SU-DHL-6 (cell line): ENCODE measurements at regions not wholly inside any gene's neighbourhood (a gene's known extent, or its start where the extent isn't known, plus 50 kb on each side); places are given as distances from the start of the nearest gene placed in this dataset.

ENCODE experiments used
- H2AFZ ChIP-seq: fragments of 200-600 bp; sonication (generic); 2 replicates; pipeline ENCODE4 v1.6.1; 2014; ENCODE audit warnings: low read depth, mild to moderate bottlenecking, moderate library complexity, mixed read lengths, antibody characterized with exemption, low read length; ENCODE audit not compliant: severe bottlenecking
- H3F3A ChIP-seq: fragments of 200-600 bp; shearing (Covaris generic); 2 replicates; pipeline ENCODE4 v1.6.0; 2016; ENCODE audit warnings: antibody characterized with exemption, mild to moderate bottlenecking; ENCODE audit not compliant: insufficient read depth
- H3K27ac ChIP-seq: fragments of 200-600 bp; sonication (generic); 2 replicates; pipeline ENCODE4 v1.5.1; 2016; ENCODE audit warnings: low read depth, mild to moderate bottlenecking, low read length, moderate library complexity, mixed read lengths
- H3K27me3 ChIP-seq: fragments of 200-600 bp; sonication (generic), shearing (Covaris generic); 2 replicates; pipeline ENCODE4 v1.6.0; 2014; ENCODE audit warnings: mild to moderate bottlenecking, low read length
- H3K36me3 ChIP-seq: fragments of 200-600 bp; sonication (generic); 2 replicates; pipeline ENCODE4 v1.6.1; 2014; ENCODE audit warnings: mild to moderate bottlenecking, low read length, mixed read lengths
- H3K4me2 ChIP-seq: fragments of 300-600, 200-600 bp; shearing (Covaris generic), sonication (generic); 2 replicates; pipeline ENCODE4 v1.6.0; 2014; ENCODE audit warnings: low read length, low read depth, mild to moderate bottlenecking; ENCODE audit not compliant: poor library complexity, severe bottlenecking
- H3K4me3 ChIP-seq: fragments of 200-600 bp; sonication (generic); 2 replicates; pipeline ENCODE4 v1.5.1; 2014; ENCODE audit warnings: antibody characterized with exemption, low read length, mild to moderate bottlenecking, mixed read lengths; ENCODE audit not compliant: insufficient read depth, poor library complexity, severe bottlenecking
- H3K79me2 ChIP-seq: fragments of 200-600 bp; sonication (generic); 2 replicates; pipeline ENCODE4 v1.6.1; 2014; ENCODE audit warnings: mild to moderate bottlenecking, low read length, moderate library complexity; ENCODE audit not compliant: insufficient read depth
- H3K9ac ChIP-seq: fragments of 200-600 bp; sonication (generic); 2 replicates; pipeline ENCODE4 v1.7.0; 2014; ENCODE audit warnings: mild to moderate bottlenecking, low read length
- H3K9me2 ChIP-seq: fragments of 200-600 bp; sonication (generic); replicated peaks from 2 replicates; pipeline ENCODE4 v1.6.1; 2014; ENCODE audit warnings: low read length; ENCODE audit not compliant: insufficient read depth
- H3K9me3 ChIP-seq: fragments of 200-600 bp; sonication (generic); 2 replicates; pipeline ENCODE4 v1.6.1; 2014; ENCODE audit warnings: low read length, mixed read lengths; ENCODE audit not compliant: insufficient read depth
- H4K20me1 ChIP-seq: fragments of 200-600 bp; sonication (generic); 2 replicates; pipeline ENCODE4 v1.6.1; 2014; ENCODE audit warnings: low read depth, mild to moderate bottlenecking, antibody characterized with exemption, low read length, moderate library complexity, mixed read lengths
- CTCF ChIP-seq: fragments of 200-600 bp; sonication (generic); IDR thresholded peaks from one replicate; pipeline ENCODE4 v1.5.1; 2017; ENCODE audit warnings: antibody characterized with exemption, mild to moderate bottlenecking, low read length, moderate library complexity; ENCODE audit not compliant: insufficient read depth, poor library complexity, severe bottlenecking
- EZH2phosphoT487 ChIP-seq: fragments of 200-600 bp; sonication (generic), shearing (Covaris generic); conservative IDR thresholded peaks from 2 replicates; pipeline ENCODE4 v1.6.1; 2018; ENCODE audit warnings: mild to moderate bottlenecking, antibody characterized with exemption, low read length, moderate library complexity, mixed read lengths

- TF ChIP-seq CTCF (no peak), EZH2phosphoT487 (no peak)
- H3K9ac ChIP-seq = no peak overlapping the region
- H3K4me2 ChIP-seq = no peak overlapping the region
- H4K20me1 ChIP-seq = no peaks in the 10 kb centered on the region
- no peaks in the 10 kb centered on the region for H3K27me3 ChIP-seq
- H3K9me2 ChIP-seq = no peaks in the 10 kb centered on the region
- H3K9me3 ChIP-seq = no peaks in the 10 kb centered on the region
- H3K36me3 ChIP-seq = no peaks in the 10 kb centered on the region
- H3K4me3 ChIP-seq = no peak overlapping the region
- no peaks in the 10 kb centered on the region for H3K79me2 ChIP-seq
- no peak overlapping the region for H2AFZ ChIP-seq
- no peak overlapping the region for H3K27ac ChIP-seq
- H3F3A ChIP-seq = no peaks in the 10 kb centered on the region
These were observed 61.9 kb downstream of the CGGBP1 start for GRCh38 chr3:87996882-87997281.

- no peak overlapping the region for H3K4me3 ChIP-seq
- H2AFZ ChIP-seq = no peak overlapping the region
- H3F3A ChIP-seq = no peaks in the 10 kb centered on the region
- no peak overlapping the region for H3K27ac ChIP-seq
- H3K36me3 ChIP-seq = no peaks in the 10 kb centered on the region
- no peak overlapping the region for H3K9ac ChIP-seq
- H3K9me2 ChIP-seq = no peaks in the 10 kb centered on the region
- H3K4me2 ChIP-seq = no peak overlapping the region
- no peaks in the 10 kb centered on the region for H4K20me1 ChIP-seq
- no peaks in the 10 kb centered on the region for H3K9me3 ChIP-seq
- TF ChIP-seq CTCF (no peak), EZH2phosphoT487 (no peak)
- no peaks in the 10 kb centered on the region for H3K79me2 ChIP-seq
- H3K27me3 ChIP-seq = no peaks in the 10 kb centered on the region
These were observed 65.2 kb downstream of the CGGBP1 start for GRCh38 chr3:87993566-87993965.

GRCh38 chr3:87987952-87988351 is 70.9 kb downstream of the CGGBP1 start:
- H3K27ac ChIP-seq = no peak overlapping the region
- no peaks in the 10 kb centered on the region for H3K9me3 ChIP-seq
- no peak overlapping the region for H3K9ac ChIP-seq
- no peaks in the 10 kb centered on the region for H3K9me2 ChIP-seq
- H3K4me2 ChIP-seq = no peak overlapping the region
- H3K27me3 ChIP-seq = no peaks in the 10 kb centered on the region
- no peaks in the 10 kb centered on the region for H3K79me2 ChIP-seq
- no peaks in the 10 kb centered on the region for H4K20me1 ChIP-seq
- no peak overlapping the region for H3K4me3 ChIP-seq
- no peaks in the 10 kb centered on the region for H3F3A ChIP-seq
- no peak overlapping the region for H2AFZ ChIP-seq
- TF ChIP-seq CTCF (no peak), EZH2phosphoT487 (no peak)
- no peaks in the 10 kb centered on the region for H3K36me3 ChIP-seq
